ENCODE measurements at regions not wholly inside any gene's neighbourhood (a gene's known extent, or its start where the extent isn't known, plus 50 kb on each side); places are given as distances from the start of the nearest gene placed in this dataset.

DNA sequence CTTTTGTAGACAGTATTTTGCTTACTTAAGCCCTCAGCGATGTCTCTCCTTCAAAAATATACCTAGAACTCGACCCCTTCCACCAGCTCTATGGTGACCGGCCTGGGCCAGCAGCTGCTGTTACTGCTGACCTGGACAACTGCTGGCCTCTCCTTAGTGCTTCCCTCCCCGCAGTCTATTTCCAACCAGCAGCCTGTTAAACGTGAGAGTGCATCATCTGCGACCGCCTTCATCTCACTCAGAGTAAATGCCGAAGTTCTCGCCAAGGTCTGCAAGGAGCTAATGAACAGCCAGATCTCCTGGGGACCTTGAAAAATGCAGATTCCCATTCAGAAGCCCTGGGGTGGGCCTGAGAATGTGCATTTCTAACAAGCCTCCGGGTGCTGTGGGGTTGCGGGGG, 86.7 kb downstream of the RPLP1 start:
- no peak for TF ChIP-seq CTCF (IDR thresholded peaks at IDR 0.05)
- no peak for TF ChIP-seq USF2 (IDR thresholded peaks at IDR 0.05)
- TF ChIP-seq RAD21 (conservative IDR thresholded peaks at IDR 0.05 in 1 of 2, IDR thresholded peaks at IDR 0.05 in 1 of 2): no peak
- no peak for TF ChIP-seq POLR2A (IDR thresholded peaks at IDR 0.05; ENCODE audit: low read length)
- no peak for TF ChIP-seq KDM5A (IDR thresholded peaks at IDR 0.05)
- TF ChIP-seq ESRRA (IDR thresholded peaks at IDR 0.05; ENCODE audit: borderline replicate concordance, low read length): no peak
- no peak for TF ChIP-seq TFCP2L1 (CRISPR knock-in tag; IDR thresholded peaks at IDR 0.05)
- no peak for TF ChIP-seq PHF8 (IDR thresholded peaks at IDR 0.05; ENCODE audit: borderline replicate concordance, low read depth)
- TF ChIP-seq JUN (IDR thresholded peaks at IDR 0.05): no peak
- no peak for TF ChIP-seq RCOR1 (IDR thresholded peaks at IDR 0.05; ENCODE audit: low read depth, low read length)
- no peak for TF ChIP-seq REST (IDR thresholded peaks at IDR 0.05)
